HG03342 (cell line): ENCODE measurements at regions not wholly inside any gene's neighbourhood (a gene's known extent, or its start where the extent isn't known, plus 50 kb on each side); places are given as distances from the start of the nearest gene placed in this dataset.

Experiments used
- ATAC-seq: cut with Tn5 transposase; IDR thresholded peaks from one replicate; pipeline ENCODE4 v1.9.1; 2021; ENCODE audit warnings: mild to moderate bottlenecking, moderate library complexity; ENCODE audit not compliant: unreplicated experiment

DNA sequence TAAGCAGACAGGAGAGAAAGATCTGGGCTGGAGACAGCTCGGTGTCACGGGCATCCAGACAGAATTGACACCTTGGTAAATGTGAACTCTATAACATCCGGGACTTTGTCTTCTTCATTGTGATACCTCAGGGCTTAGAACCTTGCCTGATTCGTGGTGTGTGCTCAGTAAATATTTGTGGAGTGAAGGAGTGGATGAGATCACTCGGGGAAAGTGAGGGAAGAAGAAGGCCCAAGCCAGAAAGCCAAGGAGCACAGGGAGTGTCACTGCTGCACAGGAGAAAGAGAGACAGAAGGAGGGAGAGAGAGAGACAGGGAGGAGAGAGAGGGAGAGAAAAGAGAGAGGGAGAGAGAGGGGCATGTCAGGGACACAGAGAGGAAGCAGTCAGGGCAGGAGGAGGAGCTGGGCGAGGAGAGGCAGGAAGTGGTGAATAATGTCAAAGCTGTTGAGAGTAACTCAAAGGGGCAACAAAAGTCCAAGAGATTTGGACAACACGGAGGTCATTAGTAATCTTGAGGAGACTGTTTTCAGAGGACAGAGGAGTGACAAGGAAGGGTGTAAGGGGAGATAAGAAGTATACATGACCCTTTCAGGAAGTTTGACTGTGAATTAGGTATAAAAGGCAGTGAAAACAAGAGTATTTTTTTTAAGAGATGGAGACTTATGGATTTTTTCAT lies 141.6 kb upstream of the MAX start:
- no peak for ATAC-seq

DNA sequence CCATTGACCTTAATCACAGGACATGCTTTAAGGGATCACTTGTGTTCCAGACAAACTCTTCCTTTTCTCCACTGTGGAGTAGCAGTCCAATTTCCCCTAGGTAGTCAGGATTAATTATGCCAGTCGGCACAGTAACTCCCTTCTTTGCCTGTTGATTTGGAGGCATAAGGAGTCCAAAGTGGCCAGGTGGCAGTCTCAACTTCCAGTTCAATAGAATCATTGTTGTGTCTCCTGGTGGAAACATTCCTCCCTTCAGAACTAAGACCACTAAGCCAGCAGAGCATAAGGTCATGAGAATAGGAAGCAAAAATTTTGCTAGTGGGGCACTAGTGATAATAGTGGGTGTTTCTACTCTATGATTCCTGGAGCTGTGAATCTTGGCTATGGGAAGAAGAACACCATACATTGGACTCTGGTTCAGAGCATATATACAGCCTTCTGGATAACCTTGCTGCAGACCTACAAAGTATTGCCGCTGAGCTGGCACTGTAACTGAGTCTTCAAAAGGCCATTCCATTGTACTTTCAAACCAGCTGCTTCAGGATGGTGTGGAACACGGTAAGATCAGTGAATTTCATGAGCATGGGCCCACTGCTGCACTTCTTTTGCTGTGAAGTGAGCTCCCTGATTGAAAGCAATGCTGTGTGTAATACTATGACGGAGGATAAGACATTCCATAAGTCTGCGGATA lies 147.3 kb upstream of the MAX start:
- ATAC-seq = no peak

GRCh38 chr14:65250162-65250495 lies 147.8 kb upstream of the MAX start:
- no peak for ATAC-seq

DNA sequence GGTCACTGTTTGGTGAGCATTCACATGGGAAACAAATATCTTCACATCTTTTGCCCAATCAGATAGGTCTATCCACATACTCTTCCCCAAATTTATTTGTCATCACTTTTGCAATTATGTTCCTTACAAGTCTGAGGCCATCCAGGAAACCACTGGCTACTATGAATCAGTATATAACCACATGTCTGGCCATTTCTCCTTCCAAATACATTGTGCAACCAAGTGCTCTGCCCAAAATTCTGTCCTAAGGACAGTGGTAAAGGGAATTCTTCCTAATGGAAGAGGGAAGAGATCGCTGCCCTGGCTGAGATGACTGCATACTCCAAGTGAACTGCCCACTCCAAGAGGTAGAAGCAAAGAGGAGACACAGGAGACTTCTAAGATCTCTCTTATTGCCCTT lies 148.9 kb upstream of the MAX start:
- ATAC-seq = no peak

GRCh38 chr14:65252482-65253255 lies 150.4 kb upstream of the MAX start:
- no peak for ATAC-seq

DNA sequence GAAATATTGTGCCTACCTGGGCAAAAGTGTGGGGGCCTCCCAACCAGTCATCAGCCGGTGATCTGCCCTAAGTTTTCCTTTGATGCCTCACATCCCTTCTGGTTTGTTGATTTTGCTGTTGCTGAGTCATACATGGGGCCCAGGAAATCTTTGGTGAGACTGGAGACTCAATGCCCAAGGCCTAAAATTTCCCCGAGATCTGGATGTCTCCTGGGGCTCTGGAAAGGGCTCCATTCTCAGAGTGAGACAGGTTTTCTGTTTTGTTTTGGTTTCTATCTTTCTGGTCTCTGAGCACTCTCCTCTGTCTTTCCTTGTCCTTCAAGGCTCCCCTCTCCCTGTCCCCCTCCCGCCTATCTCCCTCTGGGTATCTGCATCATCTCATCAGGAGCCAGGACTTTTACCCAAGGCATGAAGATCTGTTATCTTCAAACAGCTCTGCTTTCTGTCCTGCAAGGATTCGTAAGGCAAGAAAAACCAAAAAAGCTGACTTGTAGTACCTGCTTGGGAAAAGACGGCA lies 152.8 kb upstream of the MAX start:
- ATAC-seq = no peak

- ATAC-seq = no peak
These were observed 153.5 kb upstream of the MAX start for GRCh38 chr14:65255583-65256461.

DNA sequence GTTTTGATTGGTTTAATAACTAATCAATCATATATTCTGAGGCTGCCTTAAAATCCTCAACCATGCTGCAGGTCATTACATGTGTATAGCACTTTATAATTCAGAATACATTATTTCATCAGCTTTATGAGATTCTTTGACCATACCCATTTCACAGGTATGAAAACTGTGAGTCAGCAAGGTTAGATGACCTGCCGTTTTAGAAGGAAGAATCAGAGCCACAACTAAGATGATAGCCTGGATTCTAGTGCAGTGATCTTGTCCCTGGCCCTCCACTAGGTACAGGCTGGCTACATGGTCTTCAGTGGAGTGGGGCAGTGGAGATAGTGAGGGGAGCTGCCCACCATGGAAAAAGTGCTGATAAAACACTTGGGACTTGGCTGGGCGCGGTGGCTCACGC lies 154.4 kb upstream of the MAX start:
- no peak for ATAC-seq

DNA sequence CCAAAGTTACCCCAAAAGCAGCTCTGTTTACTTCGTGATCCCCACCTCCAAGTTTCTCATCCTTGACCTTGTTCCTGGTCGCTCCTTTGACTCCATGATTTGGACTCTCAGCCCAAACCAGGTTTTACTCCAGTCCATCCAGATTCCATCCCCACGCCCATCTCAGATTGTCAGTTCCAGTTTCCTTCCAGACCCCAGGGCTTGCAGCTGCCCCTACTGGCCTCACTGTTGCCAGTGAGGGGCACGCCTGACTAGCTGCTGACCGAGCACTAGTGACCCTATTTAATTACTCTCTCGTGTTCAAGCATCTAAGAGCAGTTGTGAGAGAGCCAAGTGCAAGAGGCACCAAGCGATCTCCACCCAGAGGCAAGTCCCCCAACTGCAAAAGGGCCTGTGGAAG lies 155.1 kb upstream of the FUT8 start:
- ATAC-seq = no peak

DNA sequence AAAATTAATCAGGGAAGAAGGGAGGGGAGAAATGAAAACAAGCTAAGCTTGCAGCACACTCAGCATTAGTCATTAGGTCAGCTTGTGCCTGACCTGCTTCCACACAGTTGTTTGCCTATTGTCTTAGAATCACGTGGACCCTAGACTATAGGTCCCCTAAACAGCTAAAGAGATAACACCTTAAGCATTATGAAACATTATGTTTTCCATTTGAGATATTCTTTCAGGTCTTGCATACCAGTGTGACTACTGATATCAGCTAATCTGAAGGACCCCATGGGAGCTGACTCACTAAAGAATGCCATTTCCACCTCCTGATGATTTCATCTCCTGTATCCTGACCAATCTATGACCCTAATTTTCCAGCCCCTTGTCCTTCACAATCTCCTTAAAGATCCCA lies 154.1 kb upstream of the FUT8 start:
- no peak for ATAC-seq

DNA sequence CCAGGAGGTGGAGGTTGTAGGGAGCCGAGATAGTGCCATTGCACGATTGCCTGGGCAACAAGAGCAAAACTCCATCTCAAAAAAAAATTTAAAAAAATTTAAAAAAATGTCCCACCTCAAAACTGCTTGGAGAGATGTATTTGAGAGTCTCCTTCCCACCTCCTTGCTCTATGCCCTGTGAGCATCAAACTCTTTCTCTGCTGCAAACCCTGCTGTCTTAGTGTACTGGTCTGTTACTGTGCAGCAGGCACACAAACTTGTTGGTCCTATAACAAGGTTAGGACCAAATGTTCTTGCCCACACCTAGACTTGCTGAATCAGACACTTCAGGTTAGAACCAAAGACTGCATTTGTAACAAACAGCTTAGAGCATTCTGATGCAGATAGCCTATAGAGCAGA lies 153.5 kb upstream of the FUT8 start:
- ATAC-seq = no peak

- ATAC-seq = no peak
These were observed 151.7 kb upstream of the FUT8 start for GRCh38 chr14:65260786-65261185.

- ATAC-seq = no peak
These were observed 151.1 kb upstream of the FUT8 start for GRCh38 chr14:65261425-65261920.

- ATAC-seq = no peak
These were observed 150.6 kb upstream of the FUT8 start for GRCh38 chr14:65261946-65262345.

- ATAC-seq = no peak
These were observed 149.2 kb upstream of the FUT8 start for GRCh38 chr14:65263177-65263788.

- ATAC-seq = no peak
These were observed 144.7 kb upstream of the FUT8 start for GRCh38 chr14:65267856-65268255.

DNA sequence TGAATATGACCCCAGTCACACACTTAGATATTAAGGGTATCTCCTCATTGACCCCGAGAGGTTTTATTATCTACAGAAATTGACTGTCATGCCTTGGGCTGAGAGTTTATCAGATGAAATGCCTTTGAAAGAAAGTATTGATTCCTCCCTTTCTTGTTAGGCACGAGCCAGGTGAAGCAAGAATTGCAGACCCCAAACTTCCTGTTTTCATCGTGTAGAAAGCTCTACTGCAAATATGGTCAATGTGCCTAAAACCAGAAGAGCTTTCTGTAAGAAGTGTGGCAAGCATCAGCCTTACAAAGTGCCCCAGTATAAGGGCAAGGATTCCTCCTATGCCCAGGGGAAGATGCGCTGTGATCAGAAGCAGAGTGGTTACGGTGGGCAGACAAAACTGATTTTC lies 143.9 kb upstream of the FUT8 start:
- ATAC-seq = no peak

GRCh38 chr14:65269732-65270131 lies 142.8 kb upstream of the FUT8 start:
- ATAC-seq = no peak

DNA sequence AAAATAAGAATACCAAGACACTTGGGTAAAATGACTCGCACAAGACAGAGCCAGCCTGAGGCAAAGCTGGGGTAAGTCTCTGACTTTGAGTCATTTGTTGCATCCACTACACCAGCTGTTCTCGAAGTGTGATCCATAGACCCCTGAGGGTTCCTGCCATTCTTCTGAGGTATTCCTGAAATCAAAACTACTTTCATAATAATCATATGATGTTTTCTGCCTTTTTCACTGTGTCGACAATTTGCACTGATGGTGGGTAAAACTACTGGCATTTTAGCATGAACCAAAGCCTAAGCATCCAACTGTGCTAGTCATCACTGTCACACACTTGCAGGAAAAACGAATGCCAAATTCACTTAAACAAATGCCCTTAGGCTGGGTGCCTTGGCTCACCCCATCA lies 135.5 kb upstream of the FUT8 start:
- no peak for ATAC-seq

- no peak for ATAC-seq
These were observed 134.8 kb upstream of the FUT8 start for GRCh38 chr14:65277580-65278270.
